ENCODE measurements at regions not wholly inside any gene's neighbourhood (a gene's known extent, or its start where the extent isn't known, plus 50 kb on each side); places are given as distances from the start of the nearest gene placed in this dataset.

GRCh38 chr9:107946364-107947141 lies 457.0 kb upstream of the KLF4 start:
- DNase-seq, result no peak

- no peak for DNase-seq
Measured at GRCh38 chr9:107945961-107946360, 456.4 kb upstream of the KLF4 start.

GRCh38 chr9:107945493-107945892 lies 455.9 kb upstream of the KLF4 start:
- DNase-seq, result no peak

GRCh38 chr9:107944387-107944786 lies 454.8 kb upstream of the KLF4 start:
- DNase-seq, result no peak

- no peak for DNase-seq
Measured at GRCh38 chr9:107943901-107944300, 454.3 kb upstream of the KLF4 start.

DNA sequence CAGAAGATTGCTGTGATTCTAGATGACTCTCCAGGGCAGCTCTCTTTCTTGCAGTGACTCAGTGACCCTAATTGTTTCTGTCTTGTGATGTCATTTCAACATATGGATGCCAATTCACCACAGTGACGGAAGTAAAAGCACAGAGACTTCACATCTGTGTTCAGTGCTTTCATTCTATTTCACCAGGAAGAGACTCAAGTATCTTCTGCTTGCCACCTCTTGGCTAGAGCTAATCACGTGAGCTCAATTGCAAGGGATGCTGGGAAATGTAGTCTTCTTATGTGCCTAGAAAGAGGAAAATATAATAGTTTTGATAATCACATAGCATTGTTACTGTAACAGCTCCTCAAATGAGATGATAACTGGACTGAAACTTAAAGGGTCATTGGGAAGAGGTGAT lies 453.3 kb upstream of the KLF4 start:
- DNase-seq, result no peak

DNA sequence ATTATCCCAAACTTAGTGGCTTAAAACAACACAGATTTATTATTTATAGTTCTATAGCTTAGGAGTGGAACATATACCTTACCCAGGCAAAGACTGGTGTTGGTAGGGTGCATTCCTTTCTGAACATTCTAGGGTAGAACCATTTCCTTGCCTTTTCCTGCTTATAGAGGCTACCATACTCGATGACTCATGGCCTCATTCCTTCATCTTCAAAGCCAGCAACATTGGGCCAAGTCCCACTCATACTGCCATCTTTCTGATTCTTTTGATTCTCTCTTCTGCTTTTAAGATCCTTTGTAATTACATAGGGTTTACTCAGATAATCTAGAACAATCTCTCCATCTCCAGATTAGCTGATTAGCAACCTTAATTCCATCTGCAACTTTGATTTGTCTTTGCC lies 452.7 kb upstream of the KLF4 start:
- no peak for DNase-seq

DNA sequence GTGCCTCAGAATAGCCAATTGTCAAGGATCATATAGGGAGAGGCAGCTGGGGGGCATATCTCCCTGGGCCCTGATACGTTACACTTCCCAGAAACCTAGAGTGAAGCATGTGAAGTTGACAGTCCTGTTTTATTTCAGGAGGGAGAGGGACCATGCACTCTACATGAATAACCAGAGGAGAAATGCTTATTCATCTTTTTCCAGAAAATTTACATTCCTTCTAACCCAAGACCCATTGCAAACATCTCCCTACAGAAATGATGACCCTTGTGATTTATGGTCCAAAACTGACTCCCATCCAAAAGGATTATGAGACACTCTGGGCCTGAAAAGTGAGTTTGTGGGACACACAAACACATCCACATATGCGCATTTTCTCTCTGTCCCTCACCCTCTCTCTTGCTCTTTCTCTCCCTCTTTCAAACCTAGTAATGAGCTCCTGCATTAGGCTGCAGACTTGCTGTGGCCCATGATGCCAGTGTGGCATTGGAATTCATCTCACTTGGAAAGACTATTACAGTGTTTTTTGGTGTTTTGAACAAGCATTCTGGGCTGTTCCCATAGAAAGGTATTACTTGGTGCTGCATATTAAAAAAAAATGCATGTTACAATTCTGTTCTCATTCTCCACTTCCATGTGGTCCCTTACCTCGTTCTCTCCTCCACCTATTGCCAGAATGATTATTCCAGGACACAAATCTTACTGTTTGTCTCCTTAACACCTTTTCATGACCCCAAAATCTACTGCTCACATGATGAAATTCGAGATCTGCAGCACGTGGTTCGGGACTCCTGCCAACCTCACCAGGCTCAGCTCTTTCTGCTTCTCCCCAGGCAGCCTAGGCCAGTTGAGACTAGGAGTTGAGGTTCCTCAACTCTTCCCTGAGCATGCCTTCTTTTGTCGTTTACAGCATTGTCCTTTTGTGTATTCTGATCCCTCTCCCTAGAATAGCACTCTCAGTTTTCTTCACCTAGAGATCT lies 451.3 kb upstream of the KLF4 start:
- DNase-seq, result no peak

- DNase-seq, result no peak
Measured at GRCh38 chr9:107938801-107939386, 449.3 kb upstream of the KLF4 start.

- no peak for DNase-seq
Measured at GRCh38 chr9:107935931-107936330, 446.4 kb upstream of the KLF4 start.

DNA sequence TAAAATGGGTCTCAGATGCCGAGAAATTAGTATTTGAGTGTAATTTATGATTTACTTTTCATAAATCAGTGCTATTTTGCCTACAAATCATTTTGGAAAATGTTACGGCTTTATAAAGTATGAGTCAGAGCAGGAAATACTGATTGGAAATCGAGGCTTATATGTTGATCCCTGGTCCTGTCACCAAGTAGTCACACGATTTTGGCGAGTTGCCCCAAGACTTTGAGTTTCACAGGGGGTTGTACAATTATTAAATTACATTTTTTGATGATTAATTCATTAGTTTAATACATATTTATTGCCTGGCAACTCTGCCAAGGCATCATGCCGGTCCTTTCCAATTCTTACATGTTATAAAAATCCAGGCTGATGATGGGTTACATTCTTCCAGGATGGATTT lies 443.9 kb upstream of the KLF4 start:
- no peak for DNase-seq

DNA sequence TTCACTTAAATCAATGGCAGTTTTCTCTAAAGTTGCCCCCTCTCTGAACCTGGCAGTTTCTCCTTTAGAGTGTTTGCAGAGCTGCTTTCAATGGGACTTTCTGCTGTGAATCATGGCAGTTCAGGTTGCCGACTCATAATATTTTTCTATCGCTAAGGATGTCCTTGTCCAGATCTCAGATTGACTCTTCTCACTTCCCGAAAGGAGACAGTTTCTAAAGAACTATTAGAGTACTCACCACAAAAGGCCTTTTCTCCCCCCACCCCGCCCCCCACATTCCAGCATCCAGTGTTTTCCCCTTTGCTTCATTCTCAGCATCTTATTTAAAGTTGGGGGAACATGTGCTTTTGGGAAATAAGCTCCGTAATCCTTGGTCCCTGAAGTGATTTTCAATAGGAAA lies 443.5 kb upstream of the KLF4 start:
- DNase-seq, result no peak

GRCh38 chr9:107932601-107933000 lies 443.0 kb upstream of the KLF4 start:
- no peak for DNase-seq

- DNase-seq, result no peak
Measured at GRCh38 chr9:107932046-107932445, 442.5 kb upstream of the KLF4 start.

DNA sequence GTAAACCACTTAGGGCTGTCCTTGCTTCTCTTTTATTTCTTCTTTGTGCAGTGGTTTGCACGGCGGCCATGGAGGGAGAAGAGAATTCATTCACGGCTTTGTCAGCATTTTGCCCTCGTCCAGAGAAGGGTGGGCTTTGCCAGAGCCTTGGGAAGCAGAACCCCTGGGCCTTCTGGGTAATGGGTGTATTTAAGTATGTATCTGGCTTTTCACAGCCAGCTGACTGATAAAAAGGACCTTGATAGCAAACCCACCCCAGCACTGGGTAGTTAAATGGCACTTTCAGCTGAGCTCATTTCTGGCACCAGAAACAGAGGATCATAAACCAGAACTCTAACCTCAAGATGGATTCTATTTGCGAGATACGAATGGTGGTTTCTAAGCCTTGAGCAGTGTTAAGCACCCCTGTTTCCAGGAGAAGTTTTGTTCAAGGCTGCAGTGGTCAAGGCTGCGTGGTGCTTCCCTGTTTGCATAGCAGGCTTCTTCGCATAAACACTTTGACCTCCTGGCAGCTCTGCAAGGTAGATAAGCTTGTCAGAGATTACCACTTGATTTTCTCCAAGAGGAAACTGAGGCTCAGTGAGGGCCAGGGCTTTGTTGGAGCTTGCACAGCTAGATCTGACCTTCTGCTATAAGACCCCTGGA lies 441.6 kb upstream of the KLF4 start:
- no peak for DNase-seq

- no peak for DNase-seq
Measured at GRCh38 chr9:107929443-107929842, 439.9 kb upstream of the KLF4 start.

GRCh38 chr9:107928701-107929371 lies 439.3 kb upstream of the KLF4 start:
- DNase-seq, result no peak

DNA sequence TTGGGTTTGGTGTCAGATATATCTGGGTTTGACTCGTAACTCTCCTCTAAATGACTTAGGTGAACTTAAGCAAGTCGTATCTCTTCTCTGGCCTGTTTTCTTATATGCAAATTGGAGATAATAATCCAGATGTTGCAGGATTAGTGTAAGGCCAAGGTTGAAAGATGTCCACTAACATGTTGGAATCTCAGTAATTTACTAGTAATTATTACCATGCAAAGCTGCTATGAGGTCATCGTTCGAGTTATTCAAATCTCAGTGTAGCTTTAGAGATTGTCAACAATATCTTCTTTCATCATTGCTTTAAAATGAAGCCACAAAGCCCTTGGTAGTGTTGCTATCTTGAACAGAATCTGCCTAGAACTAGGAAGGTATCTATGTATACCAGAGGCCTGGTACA lies 437.7 kb upstream of the KLF4 start:
- DNase-seq, result no peak

DNA sequence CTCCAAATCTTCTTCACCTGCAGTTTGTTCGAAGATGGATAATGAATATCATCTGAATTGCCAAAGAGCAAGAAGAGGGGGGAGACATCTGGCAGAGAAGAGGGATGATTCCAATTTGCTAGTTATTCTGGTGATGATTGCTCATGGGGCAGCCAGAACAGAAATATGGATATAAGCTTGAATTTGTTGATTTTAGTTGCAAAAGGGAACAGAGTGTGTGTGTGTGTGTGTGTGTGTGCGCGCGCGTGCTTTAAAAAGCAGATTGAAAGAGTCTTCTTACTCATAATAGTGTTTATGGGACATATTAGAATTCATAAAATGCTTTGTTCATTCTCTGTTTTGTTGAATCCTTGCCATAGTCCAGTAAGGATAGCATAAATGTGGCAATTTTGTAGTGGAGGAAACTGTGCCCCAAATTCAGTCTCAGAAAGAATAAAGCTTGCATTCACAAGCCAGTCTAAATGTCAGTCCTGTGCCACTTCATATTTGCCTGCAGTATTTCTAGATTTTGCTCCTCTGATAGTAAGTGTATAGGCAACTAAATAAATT lies 436.3 kb upstream of the KLF4 start:
- no peak for DNase-seq

DNA sequence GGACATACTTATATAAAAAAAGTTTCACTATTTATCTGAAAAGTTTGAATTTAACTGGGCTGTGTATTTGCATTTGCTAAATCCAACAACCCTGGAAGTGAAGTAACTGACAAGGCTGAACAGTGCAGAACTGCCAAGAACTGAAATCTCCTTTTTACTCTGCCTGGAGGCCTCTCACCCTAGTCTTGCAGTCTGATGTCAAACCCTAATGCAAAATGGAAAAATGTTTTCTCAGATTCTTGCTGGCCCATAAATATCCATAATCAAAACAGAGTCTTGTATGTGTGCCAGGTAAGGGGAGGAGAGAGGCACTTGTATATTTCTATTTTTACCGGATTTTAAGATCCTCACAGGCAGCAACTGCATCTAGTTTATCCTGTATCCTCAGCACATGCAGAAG lies 432.7 kb upstream of the KLF4 start:
- DNase-seq, result no peak

DNA sequence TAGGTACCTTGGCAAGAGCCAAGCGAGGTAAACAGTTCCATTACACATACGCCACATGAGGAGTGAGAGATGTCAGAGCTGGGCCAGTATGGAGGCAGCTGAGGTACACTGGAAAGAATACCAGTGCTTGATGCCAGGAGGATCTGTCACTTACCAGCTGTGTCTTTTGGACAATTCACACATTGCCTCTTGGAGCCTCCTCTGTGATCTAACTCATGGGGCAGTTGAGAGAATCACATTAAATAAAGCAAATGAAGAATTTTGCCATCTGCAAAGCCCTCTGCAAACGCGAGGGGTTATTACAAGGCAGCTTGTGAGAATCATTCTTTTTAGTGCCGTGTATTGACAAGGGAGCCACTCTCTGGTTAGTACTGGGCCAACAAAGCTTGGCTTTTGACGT lies 429.7 kb upstream of the KLF4 start:
- DNase-seq, result no peak

GRCh38 chr9:107918749-107919148 lies 429.2 kb upstream of the KLF4 start:
- DNase-seq, result no peak

Data from left kidney (tissue), 1 donor.